ENCODE measurements at regions not wholly inside any gene's neighbourhood (a gene's known extent, or its start where the extent isn't known, plus 50 kb on each side); places are given as distances from the start of the nearest gene placed in this dataset.

- H3K27me3 Mint-ChIP-seq (ENCODE audit: low read depth), result peaks cover 2% of the 10 kb centered on the region
- H3K9me3 Mint-ChIP-seq, result peaks cover 10% of the 10 kb centered on the region
- TF ChIP-seq, protein P1, sequence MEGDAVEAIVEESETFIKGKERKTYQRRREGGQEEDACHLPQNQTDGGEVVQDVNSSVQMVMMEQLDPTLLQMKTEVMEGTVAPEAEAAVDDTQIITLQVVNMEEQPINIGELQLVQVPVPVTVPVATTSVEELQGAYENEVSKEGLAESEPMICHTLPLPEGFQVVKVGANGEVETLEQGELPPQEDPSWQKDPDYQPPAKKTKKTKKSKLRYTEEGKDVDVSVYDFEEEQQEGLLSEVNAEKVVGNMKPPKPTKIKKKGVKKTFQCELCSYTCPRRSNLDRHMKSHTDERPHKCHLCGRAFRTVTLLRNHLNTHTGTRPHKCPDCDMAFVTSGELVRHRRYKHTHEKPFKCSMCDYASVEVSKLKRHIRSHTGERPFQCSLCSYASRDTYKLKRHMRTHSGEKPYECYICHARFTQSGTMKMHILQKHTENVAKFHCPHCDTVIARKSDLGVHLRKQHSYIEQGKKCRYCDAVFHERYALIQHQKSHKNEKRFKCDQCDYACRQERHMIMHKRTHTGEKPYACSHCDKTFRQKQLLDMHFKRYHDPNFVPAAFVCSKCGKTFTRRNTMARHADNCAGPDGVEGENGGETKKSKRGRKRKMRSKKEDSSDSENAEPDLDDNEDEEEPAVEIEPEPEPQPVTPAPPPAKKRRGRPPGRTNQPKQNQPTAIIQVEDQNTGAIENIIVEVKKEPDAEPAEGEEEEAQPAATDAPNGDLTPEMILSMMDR (IDR thresholded peaks at IDR 0.05; ENCODE audit: unreplicated experiment), result no peak
- no peak overlapping the region for H3K4me3 Mint-ChIP-seq
- H3K4me1 Mint-ChIP-seq, result peaks cover 25% of the 10 kb centered on the region
- H3K27ac Mint-ChIP-seq, result no peak overlapping the region
- DNase-seq (ENCODE audit: low spot score in 2 of 2, unreplicated experiment in 2 of 2), result no peak
- H3K36me3 Mint-ChIP-seq, result no peaks in the 10 kb centered on the region
Observed at GRCh38 chr18:59959606-59960005, 59.8 kb downstream of the PMAIP1 start.

DNA sequence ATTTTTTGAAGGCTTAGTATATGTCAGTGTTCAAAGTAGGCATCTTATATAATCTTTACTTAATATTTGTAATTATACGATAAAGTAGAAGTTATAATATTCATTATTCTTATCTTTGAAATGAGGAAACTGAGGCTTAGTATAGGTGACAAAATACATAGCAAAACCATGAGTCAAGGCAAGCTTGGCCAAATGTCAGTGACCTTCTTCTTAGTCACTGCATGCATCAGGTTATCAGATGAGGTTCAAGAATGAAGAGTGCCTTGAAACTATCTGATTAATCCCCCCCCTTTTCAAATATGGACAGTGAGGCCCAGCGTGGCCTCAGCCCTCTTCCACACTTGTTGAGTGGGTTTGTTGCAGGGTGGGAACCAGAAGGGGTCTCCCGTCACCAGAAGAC, 59.3 kb downstream of the PMAIP1 start:
- no peak for DNase-seq (ENCODE audit: low spot score in 2 of 2, unreplicated experiment in 2 of 2)
- Mint-ChIP-seq H3K27ac (no peak overlapping the region), H3K36me3 (no peaks in the 10 kb centered on the region), H3K27me3 (ENCODE audit: low read depth) (peaks cover 4% of the 10 kb centered on the region), H3K4me3 (no peak overlapping the region), H3K4me1 (peaks cover 29% of the 10 kb centered on the region), H3K9me3 (peaks cover 10% of the 10 kb centered on the region)
- TF ChIP-seq, protein P1 (IDR thresholded peaks at IDR 0.05; ENCODE audit: unreplicated experiment), result no peak

DNA sequence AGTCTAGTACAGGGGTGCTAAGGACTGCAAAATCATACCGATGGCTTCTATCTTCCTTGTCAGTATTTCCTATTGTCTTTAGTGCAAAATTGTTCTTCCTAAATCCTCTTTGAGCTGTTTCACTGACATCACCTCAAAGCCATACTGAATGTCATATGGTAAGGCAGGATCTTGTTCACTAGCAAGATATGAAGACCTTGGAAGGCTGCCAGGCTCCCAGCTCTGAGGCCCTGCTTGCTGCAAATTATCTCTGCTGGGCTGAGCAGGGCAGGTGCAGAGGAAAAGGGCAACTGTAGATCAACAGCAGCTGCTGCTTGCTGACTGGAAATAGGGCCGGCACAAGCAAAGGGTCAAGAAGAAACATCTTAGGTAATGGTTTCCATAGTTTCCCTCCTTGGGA, 58.2 kb downstream of the PMAIP1 start:
- TF ChIP-seq, protein P1 (IDR thresholded peaks at IDR 0.05; ENCODE audit: unreplicated experiment), result no peak
- H3K9me3 Mint-ChIP-seq, result peaks cover 10% of the 10 kb centered on the region
- H3K27ac Mint-ChIP-seq, result peak overlapping the region; percentile 65
- no peak overlapping the region for H3K4me3 Mint-ChIP-seq
- no peaks in the 10 kb centered on the region for H3K36me3 Mint-ChIP-seq
- DNase-seq (ENCODE audit: low spot score in 2 of 2, unreplicated experiment in 2 of 2), result peak; percentile 63 to 74
- H3K27me3 Mint-ChIP-seq (ENCODE audit: low read depth), result peaks cover 2% of the 10 kb centered on the region
- peaks cover 29% of the 10 kb centered on the region for H3K4me1 Mint-ChIP-seq

DNA sequence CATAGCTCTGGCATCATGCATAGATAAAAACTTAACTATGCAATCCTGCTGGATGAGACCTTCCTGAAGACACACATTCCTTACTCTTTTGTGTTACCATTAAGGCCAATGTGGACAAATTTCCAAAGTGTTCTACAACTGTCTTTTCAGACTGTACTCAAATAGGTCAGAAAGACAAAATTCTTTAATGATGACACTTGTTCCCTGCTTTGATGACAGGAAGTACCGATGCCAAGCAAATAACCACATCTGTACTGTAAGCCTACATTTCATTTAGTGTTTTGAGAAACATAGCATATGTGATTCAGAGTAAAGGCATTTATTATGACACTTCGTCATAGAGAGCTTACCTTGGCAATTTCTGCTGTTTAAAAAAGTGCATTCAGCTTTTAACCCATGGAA, 55.0 kb downstream of the PMAIP1 start:
- Mint-ChIP-seq H3K4me1 (peaks cover 22% of the 10 kb centered on the region), H3K36me3 (no peaks in the 10 kb centered on the region), H3K4me3 (no peak overlapping the region), H3K27me3 (ENCODE audit: low read depth) (peaks cover 4% of the 10 kb centered on the region), H3K27ac (no peak overlapping the region), H3K9me3 (no peaks in the 10 kb centered on the region)
- DNase-seq (ENCODE audit: low spot score in 2 of 2, unreplicated experiment in 2 of 2), result no peak
- TF ChIP-seq, protein P1 (IDR thresholded peaks at IDR 0.05; ENCODE audit: unreplicated experiment), result no peak

DNA sequence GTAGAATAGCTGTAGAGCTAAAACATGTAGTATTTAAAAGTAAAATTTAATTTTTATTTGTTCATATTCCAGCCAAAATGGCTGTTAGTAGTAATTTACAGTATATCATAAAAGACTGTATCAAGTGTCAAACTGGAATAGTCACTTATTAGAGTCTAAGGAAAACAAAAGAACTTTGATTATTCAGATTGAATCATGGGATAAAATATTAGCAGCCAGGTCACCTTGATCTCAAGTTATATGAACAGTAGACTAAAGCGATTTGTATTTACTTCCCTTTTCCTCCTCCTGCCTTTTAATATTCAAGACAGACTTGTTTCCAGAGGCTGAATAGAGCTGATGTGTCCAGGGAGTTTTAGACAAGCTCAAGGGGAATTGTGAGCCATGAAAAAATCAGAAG, 54.4 kb downstream of the PMAIP1 start:
- TF ChIP-seq, protein P1 (IDR thresholded peaks at IDR 0.05; ENCODE audit: unreplicated experiment), result no peak
- H3K4me1 Mint-ChIP-seq, result peaks cover 20% of the 10 kb centered on the region

More for the DNA sequence above, 54.4 kb downstream of the PMAIP1 start:
- no peaks in the 10 kb centered on the region for H3K9me3 Mint-ChIP-seq
- DNase-seq (ENCODE audit: low spot score in 2 of 2, unreplicated experiment in 2 of 2), result no peak
- H3K4me3 Mint-ChIP-seq, result no peak overlapping the region
- no peaks in the 10 kb centered on the region for H3K36me3 Mint-ChIP-seq
- no peak overlapping the region for H3K27ac Mint-ChIP-seq
- H3K27me3 Mint-ChIP-seq (ENCODE audit: low read depth), result peaks cover 4% of the 10 kb centered on the region

Data from mesothelial cell of epicardium (in vitro differentiated cells).